ENCODE measurements at regions not wholly inside any gene's neighbourhood (a gene's known extent, or its start where the extent isn't known, plus 50 kb on each side); places are given as distances from the start of the nearest gene placed in this dataset.

GRCh38 chr13:110097013-110097412 lies 209.9 kb downstream of the COL4A1 start:
- ATAC-seq: no peak
- intact Hi-C loops (cut with DNase I): no loop called here
- no peak for DNase-seq (ENCODE audit: low spot score)

GRCh38 chr13:110092831-110093247 lies 214.1 kb downstream of the COL4A1 start:
- no peak for DNase-seq (ENCODE audit: low spot score)
- no peak for ATAC-seq
- intact Hi-C loops (cut with DNase I): no loop called here

GRCh38 chr13:110089815-110090214 lies 217.1 kb downstream of the COL4A1 start:
- intact Hi-C loops (cut with DNase I): no loop called here
- no peak for ATAC-seq
- no peak for DNase-seq (ENCODE audit: low spot score)

GRCh38 chr13:110089100-110089499 lies 217.9 kb downstream of the COL4A1 start:
- ATAC-seq: no peak
- intact Hi-C loops (cut with DNase I): no loop called here
- no peak for DNase-seq (ENCODE audit: low spot score)

GRCh38 chr13:110073982-110074381 lies 233.0 kb downstream of the COL4A1 start:
- DNase-seq (ENCODE audit: low spot score) (no peak), ATAC-seq (no peak)
- intact Hi-C loops (cut with DNase I): no loop called here

- intact Hi-C loops (cut with DNase I): no loop called here
- ATAC-seq (no peak), DNase-seq (ENCODE audit: low spot score) (no peak)
These were observed 236.3 kb downstream of the COL4A1 start for GRCh38 chr13:110070511-110071120.

DNA sequence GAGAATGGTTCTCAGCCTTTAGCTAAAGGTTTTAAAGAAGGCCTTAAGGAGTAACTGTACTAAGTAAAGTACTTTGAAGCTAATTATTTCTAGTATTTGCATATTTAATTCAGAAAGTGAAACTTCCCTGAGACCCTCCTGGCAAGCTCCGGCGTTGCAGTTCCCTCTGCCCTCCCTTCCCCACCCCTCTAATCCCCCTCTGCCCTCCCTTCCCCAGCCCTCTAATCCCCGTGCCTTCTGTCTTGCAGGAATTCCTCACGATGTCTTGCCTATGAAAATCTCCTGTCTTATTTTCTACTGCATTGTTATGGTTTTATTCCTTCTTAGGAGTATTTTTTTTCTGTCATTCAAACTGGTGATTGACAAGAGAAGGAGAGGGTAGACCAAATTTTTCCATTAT lies 236.9 kb downstream of the COL4A1 start:
- DNase-seq (ENCODE audit: low spot score) (no peak), ATAC-seq (no peak)
- intact Hi-C loops (cut with DNase I): no loop called here

DNA sequence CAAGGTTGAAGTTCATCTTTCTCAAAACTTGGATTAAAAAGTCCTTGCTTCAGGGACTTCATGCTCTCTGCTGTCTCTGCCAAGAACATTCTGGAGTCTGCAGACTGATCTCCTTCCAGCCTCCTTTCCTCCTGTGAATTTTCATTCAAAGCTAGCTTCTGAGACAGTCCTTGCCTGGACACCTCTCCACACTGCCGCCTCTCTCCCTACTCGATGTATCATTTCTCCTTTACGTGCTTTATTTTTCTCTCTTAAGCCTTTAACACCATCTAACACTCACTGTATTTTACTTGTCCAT lies 238.8 kb downstream of the COL4A1 start:
- ATAC-seq (no peak), DNase-seq (ENCODE audit: low spot score) (no peak)
- intact Hi-C loops (cut with DNase I): no loop called here

DNA sequence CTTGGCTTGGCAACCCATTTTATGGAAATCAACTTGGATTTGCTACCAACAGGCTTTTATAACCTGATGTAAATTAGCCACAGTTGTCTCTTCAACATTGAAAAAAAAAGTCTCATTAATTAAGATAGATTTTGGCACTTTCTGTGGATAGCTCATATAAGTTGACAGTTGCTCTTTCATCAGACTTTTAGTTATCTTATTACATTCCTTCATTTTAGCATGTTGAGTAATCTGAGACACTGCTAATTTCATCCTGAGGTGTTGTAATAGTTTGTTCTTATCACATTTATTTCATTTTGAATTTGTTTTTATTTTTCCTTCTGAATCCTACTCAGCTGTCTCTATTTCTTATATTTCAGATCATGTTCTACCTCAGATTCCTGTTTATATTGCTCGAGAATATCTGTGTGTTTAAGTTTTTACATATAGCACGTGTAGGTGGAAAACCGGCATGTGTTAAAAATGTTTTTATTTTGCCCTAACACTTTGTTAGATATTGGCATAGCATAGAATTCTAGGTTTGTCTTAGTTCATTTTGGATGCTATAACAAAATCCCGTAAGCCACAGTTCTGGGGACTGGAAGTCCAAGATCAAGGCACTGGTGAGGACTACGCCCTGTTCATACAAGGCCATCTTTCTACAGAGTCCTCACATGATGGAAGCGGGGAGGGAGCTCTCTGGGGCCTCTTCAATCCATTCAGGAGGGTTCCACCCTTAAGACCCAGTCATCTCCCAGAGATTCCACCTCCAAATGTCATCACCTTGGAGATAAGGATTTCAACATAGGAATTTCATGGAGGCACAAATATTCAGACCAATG lies 239.4 kb downstream of the COL4A1 start:
- ATAC-seq: peak; percentile 77
- intact Hi-C loops (cut with DNase I): no loop called here
- no peak for DNase-seq (ENCODE audit: low spot score)

DNA sequence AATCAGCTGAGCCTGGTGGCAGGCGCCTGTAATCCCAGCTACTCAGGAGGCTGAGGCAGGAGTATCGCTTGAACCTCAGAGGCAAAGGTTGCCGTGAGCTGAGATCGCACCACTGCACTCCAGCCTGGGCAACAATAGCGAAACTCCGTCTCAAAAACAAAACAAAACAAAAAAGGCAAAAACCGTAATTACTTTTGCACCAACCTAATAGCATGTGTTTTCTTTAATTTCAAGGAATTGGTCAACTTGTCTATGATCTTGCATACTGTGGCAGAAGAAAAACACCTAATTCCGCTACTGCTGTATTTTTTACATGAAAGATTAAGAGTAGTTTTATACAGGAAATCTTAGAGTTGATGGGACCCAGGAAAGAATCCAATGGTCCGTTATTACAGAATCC lies 241.2 kb downstream of the COL4A1 start:
- intact Hi-C loops (cut with DNase I): no loop called here
- ATAC-seq (no peak), DNase-seq (ENCODE audit: low spot score) (no peak)

- DNase-seq (ENCODE audit: low spot score): no peak
- ATAC-seq: no peak
- intact Hi-C loops (cut with DNase I): no loop called here
These were observed 243.2 kb downstream of the COL4A1 start for GRCh38 chr13:110063490-110064421.

- ATAC-seq: no peak
- intact Hi-C loops (cut with DNase I): no loop called here
- DNase-seq (ENCODE audit: low spot score): no peak
These were observed 244.0 kb downstream of the COL4A1 start for GRCh38 chr13:110062777-110063442.

DNA sequence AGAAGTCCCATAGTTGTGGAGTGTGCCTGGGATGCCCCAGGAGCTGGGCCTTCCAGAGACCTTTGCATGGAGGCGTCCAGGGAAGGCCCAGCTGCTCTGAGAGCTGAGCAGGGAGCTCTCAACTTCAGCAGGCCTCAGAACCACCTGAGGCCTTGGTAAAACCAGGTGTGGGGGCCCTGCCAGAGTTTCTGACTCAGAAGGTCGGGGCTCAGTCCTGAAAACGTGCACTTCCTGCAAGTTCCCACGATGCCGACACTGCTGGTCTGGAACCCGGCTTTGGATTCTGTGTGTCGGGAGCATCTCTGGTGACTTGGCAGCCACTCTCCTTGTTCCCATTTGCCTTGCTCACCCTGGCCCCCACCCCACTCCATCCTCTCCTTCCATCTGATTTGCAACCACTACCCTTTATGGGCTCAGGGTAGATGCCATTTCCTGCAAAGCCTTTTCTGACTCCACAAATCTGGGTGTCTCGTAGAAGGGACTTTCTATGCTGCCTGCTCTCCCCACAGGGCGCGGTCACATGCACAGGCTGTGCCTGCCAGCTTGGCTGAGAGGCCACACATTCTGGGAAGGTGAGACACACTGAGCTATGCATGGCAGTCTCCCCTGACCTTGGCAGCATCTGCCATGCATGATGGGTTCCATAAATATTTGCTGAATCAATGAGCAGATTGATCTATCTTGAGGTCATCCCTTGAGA lies 244.7 kb downstream of the COL4A1 start:
- intact Hi-C loops (cut with DNase I): no loop called here
- ATAC-seq (no peak), DNase-seq (ENCODE audit: low spot score) (no peak)

DNA sequence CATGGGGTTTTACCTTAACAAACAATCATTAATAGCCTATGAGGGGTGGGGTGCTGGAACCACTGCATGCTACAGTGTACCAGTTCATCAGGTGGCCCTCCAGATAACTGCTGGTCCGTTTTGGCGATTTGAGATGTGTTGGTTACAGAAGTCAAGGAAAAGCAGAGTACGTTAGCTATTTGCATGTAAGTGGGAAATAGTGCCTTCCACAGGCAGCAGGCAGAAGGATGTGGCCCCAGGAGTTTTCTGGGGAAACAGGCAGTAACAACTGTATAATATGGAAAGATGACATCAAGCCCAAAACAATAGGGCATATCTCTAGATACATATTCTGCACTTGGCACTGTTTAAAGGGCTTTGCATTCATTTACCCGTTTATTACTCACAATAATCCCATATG lies 245.7 kb downstream of the COL4A1 start:
- intact Hi-C loops (cut with DNase I): no loop called here

DNA sequence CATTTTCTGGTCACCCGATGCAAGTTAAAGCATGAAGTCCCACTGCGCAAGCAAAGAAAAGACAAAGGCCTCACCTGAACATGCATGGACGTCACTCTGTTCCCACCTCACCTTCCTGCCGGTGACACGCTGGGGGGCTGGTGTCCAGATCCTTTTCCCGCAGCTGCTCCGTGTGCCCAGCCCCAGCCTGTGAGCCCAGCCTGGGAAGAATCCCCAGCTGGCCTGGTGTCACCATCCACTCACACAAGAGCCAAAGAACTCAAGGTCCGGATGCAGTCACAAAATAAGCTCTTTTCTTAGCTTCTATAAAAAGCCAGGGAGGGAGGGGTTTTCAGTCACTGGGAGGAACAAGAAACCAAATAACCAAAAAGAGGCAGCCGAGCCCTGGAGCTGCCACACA lies 249.9 kb downstream of the COL4A1 start:
- intact Hi-C loops (cut with DNase I): no loop called here
- ATAC-seq (no peak), DNase-seq (ENCODE audit: low spot score) (no peak)

More for the DNA sequence above, 245.7 kb downstream of the COL4A1 start:
- no peak for DNase-seq (ENCODE audit: low spot score)
- no peak for ATAC-seq

DNA sequence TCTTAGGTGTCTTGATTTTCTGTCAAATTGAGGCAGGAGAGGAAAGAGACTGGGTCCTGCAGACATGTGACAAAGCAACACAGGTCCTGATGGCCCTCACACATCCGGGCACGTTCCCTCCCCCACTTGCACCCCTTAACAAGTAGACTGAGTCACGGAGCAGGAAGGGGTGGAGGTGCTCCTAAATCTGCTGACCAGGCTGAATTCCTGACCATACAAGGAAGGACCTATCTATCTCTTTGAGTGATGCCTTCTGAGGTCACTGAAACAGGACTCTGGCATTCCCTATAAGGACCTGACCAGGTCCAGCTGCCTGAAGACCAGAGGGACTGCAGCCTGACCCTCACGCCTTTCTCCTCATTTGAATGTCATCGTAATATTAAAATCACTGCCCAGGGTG lies 250.3 kb downstream of the COL4A1 start:
- intact Hi-C loops (cut with DNase I): no loop called here
- no peak for DNase-seq (ENCODE audit: low spot score)
- no peak for ATAC-seq

GRCh38 chr13:110055089-110055488 lies 251.9 kb downstream of the COL4A1 start:
- ATAC-seq (no peak), DNase-seq (ENCODE audit: low spot score) (no peak)
- intact Hi-C loops (cut with DNase I): no loop called here

GRCh38 chr13:110054041-110054440 lies 252.9 kb downstream of the COL4A1 start:
- DNase-seq (ENCODE audit: low spot score) (no peak), ATAC-seq (no peak)
- intact Hi-C loops (cut with DNase I): no loop called here

DNA sequence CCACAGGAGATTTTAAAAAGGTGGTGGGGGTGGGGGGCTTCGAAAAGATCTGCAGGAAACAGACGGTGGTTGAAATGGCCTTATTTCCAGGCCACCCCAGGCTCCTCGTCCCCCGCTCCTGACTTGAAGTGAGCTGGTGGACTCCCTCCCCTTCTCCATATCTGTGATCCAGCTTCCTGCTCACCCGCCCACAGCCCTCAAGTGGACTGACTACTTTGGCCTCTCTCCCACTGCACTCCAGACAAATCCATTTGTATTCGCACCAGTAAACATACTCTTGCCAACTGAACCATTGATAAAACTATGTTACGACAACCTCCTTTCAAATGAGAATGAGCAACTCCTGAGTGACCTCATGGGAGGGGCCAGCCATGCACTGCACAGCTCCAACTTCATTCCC lies 259.5 kb downstream of the COL4A1 start:
- intact Hi-C loops (cut with DNase I): no loop called here
- ATAC-seq: peak; percentile 89
- no peak for DNase-seq (ENCODE audit: low spot score)

All from sciatic nerve (tissue), 2 donors.